ENCODE measurements at regions not wholly inside any gene's neighbourhood (a gene's known extent, or its start where the extent isn't known, plus 50 kb on each side); places are given as distances from the start of the nearest gene placed in this dataset.

- H3K36me3 Mint-ChIP-seq (ENCODE audit: low read depth) = no peaks in the 10 kb centered on the region
- ATAC-seq = no peak
- peaks cover 4% of the 10 kb centered on the region for H3K27me3 Mint-ChIP-seq (ENCODE audit: insufficient read depth, low read depth, poor library complexity)
Measured at GRCh38 chr6:14059791-14060436, 57.7 kb upstream of the CD83 start.

More at GRCh38 chr6:14059791-14060436, 57.7 kb upstream of the CD83 start:
- no peak overlapping the region for H3K4me3 Mint-ChIP-seq
- Histone ChIP-seq H3K27me3 (ENCODE audit: insufficient read depth) (no peaks in the 10 kb centered on the region), H4K20me1 (replicated peaks; ENCODE audit: insufficient read depth) (no peaks in the 10 kb centered on the region), H3K4me2 (no peak overlapping the region), H2AFZ (no peak overlapping the region), H3K36me3 (ENCODE audit: insufficient read depth) (no peaks in the 10 kb centered on the region), H3K27ac (ENCODE audit: low read depth) (no peak overlapping the region), H3K9me2 (ENCODE audit: insufficient read depth) (no peaks in the 10 kb centered on the region), H3F3A (replicated peaks; ENCODE audit: low read depth) (no peaks in the 10 kb centered on the region), H3K4me3 (no peak overlapping the region), H3K4me1 (ENCODE audit: insufficient read depth) (peaks cover 3% of the 10 kb centered on the region; the same call in 1 of the 2 replicates), H3K79me2 (replicated peaks; ENCODE audit: insufficient read depth) (no peaks in the 10 kb centered on the region)
- no peak for DNase-seq (ENCODE audit: low spot score)
- peaks cover 9% of the 10 kb centered on the region; the same call in 2 of the 3 replicates for H3K9me3 Mint-ChIP-seq
- TF ChIP-seq, protein P1, sequence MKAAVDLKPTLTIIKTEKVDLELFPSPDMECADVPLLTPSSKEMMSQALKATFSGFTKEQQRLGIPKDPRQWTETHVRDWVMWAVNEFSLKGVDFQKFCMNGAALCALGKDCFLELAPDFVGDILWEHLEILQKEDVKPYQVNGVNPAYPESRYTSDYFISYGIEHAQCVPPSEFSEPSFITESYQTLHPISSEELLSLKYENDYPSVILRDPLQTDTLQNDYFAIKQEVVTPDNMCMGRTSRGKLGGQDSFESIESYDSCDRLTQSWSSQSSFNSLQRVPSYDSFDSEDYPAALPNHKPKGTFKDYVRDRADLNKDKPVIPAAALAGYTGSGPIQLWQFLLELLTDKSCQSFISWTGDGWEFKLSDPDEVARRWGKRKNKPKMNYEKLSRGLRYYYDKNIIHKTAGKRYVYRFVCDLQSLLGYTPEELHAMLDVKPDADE (IDR thresholded peaks at IDR 0.05) = no peak
- TF ChIP-seq ZNF331 (CRISPR knock-in tag; IDR thresholded peaks at IDR 0.05; ENCODE audit: low read depth) (no peak), NANOG (IDR thresholded peaks at IDR 0.05; ENCODE audit: borderline replicate concordance) (no peak), JUNB (IDR thresholded peaks at IDR 0.05; ENCODE audit: unreplicated experiment) (no peak), CREB1 (CRISPR knock-in tag; IDR thresholded peaks at IDR 0.05; ENCODE audit: low read depth) (no peak)
- TF ChIP-seq, protein P2, sequence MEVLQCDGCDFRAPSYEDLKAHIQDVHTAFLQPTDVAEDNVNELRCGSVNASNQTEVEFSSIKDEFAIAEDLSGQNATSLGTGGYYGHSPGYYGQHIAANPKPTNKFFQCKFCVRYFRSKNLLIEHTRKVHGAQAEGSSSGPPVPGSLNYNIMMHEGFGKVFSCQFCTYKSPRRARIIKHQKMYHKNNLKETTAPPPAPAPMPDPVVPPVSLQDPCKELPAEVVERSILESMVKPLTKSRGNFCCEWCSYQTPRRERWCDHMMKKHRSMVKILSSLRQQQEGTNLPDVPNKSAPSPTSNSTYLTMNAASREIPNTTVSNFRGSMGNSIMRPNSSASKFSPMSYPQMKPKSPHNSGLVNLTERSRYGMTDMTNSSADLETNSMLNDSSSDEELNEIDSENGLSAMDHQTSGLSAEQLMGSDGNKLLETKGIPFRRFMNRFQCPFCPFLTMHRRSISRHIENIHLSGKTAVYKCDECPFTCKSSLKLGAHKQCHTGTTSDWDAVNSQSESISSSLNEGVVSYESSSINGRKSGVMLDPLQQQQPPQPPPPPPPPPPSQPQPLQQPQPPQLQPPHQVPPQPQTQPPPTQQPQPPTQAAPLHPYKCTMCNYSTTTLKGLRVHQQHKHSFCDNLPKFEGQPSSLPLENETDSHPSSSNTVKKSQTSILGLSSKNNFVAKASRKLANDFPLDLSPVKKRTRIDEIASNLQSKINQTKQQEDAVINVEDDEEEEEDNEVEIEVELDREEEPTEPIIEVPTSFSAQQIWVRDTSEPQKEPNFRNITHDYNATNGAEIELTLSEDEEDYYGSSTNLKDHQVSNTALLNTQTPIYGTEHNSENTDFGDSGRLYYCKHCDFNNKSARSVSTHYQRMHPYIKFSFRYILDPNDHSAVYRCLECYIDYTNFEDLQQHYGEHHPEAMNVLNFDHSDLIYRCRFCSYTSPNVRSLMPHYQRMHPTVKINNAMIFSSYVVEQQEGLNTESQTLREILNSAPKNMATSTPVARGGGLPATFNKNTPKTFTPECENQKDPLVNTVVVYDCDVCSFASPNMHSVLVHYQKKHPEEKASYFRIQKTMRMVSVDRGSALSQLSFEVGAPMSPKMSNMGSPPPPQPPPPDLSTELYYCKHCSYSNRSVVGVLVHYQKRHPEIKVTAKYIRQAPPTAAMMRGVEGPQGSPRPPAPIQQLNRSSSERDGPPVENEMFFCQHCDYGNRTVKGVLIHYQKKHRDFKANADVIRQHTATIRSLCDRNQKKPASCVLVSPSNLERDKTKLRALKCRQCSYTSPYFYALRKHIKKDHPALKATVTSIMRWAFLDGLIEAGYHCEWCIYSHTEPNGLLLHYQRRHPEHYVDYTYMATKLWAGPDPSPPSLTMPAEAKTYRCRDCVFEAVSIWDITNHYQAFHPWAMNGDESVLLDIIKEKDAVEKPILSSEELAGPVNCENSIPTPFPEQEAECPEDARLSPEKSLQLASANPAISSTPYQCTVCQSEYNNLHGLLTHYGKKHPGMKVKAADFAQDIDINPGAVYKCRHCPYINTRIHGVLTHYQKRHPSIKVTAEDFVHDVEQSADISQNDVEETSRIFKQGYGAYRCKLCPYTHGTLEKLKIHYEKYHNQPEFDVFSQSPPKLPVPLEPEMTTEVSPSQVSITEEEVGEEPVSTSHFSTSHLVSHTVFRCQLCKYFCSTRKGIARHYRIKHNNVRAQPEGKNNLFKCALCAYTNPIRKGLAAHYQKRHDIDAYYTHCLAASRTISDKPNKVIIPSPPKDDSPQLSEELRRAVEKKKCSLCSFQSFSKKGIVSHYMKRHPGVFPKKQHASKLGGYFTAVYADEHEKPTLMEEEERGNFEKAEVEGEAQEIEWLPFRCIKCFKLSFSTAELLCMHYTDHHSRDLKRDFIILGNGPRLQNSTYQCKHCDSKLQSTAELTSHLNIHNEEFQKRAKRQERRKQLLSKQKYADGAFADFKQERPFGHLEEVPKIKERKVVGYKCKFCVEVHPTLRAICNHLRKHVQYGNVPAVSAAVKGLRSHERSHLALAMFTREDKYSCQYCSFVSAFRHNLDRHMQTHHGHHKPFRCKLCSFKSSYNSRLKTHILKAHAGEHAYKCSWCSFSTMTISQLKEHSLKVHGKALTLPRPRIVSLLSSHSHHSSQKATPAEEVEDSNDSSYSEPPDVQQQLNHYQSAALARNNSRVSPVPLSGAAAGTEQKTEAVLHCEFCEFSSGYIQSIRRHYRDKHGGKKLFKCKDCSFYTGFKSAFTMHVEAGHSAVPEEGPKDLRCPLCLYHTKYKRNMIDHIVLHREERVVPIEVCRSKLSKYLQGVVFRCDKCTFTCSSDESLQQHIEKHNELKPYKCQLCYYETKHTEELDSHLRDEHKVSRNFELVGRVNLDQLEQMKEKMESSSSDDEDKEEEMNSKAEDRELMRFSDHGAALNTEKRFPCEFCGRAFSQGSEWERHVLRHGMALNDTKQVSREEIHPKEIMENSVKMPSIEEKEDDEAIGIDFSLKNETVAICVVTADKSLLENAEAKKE (CRISPR knock-in tag; IDR thresholded peaks at IDR 0.05) = no peak
- H3K27ac Mint-ChIP-seq = no peak overlapping the region
- no peaks in the 10 kb centered on the region; the same call in 1 of the 3 replicates for H3K4me1 Mint-ChIP-seq
